Coronary artery (tissue), 2 donors: ENCODE measurements at regions not wholly inside any gene's neighbourhood (a gene's known extent, or its start where the extent isn't known, plus 50 kb on each side); places are given as distances from the start of the nearest gene placed in this dataset.

Experiments used
- DNase-seq: peaks from one replicate; pipeline ENCODE4 v3.0.0-alpha.2; 2017; ENCODE audit warnings: low spot score
- H3K27ac ChIP-seq, 2 donors: fragments of 200-600 bp; sonication (generic); one replicate each; pipeline ENCODE4 v1.5.1; 2016 to 2019
- H3K4me3 ChIP-seq: fragments of 200-600 bp; sonication (generic); 2 replicates; pipeline ENCODE4 v1.5.1; 2016; ENCODE audit warnings: mild to moderate bottlenecking, moderate library complexity
- TF ChIP-seq, protein P1 (sequence below): fragments of 200-600 bp; sonication (generic); IDR thresholded peaks from one replicate; pipeline ENCODE4 v1.5.1; 2019; ENCODE audit warnings: antibody characterized with exemption

DNA sequence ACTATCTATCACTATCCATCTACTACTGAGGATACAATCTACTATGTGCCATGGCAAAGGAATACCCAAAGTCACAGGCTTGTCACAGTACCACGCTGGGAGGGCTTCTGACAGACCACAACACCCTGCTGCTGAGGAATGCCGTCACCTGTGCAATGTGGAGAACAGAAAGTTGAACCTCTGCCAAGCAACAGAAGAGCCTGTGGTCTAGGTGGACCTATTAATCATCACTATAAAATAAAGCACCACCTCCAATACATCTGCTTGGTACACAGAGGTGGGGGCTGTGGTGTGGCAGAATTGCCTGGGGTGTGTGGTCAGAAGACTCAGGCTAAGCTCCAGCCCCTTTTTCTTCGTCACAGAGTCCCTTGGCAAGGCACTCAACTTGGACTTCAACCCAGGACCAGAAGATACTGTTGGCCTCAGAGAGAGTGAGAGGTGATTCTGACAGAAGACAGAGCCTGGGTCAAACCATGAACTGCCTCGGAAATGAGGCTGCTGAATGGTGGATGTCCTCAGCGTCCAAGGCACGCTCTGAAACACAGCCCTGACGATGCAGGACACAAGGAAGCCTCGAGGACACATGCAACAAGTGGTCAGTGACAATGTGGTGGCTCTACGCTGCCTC, 189.4 kb upstream of the CHRNA7 start:
- TF ChIP-seq, protein P1, sequence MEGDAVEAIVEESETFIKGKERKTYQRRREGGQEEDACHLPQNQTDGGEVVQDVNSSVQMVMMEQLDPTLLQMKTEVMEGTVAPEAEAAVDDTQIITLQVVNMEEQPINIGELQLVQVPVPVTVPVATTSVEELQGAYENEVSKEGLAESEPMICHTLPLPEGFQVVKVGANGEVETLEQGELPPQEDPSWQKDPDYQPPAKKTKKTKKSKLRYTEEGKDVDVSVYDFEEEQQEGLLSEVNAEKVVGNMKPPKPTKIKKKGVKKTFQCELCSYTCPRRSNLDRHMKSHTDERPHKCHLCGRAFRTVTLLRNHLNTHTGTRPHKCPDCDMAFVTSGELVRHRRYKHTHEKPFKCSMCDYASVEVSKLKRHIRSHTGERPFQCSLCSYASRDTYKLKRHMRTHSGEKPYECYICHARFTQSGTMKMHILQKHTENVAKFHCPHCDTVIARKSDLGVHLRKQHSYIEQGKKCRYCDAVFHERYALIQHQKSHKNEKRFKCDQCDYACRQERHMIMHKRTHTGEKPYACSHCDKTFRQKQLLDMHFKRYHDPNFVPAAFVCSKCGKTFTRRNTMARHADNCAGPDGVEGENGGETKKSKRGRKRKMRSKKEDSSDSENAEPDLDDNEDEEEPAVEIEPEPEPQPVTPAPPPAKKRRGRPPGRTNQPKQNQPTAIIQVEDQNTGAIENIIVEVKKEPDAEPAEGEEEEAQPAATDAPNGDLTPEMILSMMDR: no peak
- DNase-seq: no peak
- Histone ChIP-seq H3K27ac (no peak overlapping the region), H3K4me3 (no peak overlapping the region)

DNA sequence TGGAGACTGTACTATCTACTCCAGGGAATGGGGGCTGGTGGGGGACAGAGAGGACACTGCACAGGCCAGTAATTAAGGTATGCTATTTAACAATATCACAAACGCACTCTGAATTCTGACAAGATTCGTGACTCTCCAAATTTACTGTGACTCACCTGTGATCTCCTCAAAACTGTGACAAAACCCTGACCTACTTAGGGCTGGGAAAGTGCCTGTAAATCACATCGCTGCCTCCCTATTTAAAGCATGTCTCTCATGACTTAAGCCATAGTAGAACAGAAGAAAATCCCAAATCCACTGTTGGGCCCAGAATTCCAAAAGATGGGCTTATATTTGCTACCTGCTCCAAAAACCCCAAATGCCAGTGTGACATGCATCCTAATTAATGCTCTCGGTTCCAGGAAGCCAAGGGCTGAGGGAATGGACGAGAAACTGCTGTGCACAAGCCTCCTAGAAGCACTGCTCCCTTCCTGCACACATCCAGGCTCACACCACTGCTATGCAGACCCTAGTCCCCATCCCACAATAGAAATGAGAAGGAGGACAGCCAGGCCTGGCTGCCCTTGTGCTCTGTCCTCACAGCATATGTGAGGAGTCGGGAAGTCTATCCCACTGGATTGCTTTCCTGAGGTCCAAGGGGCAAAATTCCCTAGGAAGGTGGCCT, 187.7 kb upstream of the CHRNA7 start:
- no peak overlapping the region for H3K27ac ChIP-seq
- DNase-seq: no peak
- no peak overlapping the region for H3K4me3 ChIP-seq
- TF ChIP-seq, protein P1: no peak

DNA sequence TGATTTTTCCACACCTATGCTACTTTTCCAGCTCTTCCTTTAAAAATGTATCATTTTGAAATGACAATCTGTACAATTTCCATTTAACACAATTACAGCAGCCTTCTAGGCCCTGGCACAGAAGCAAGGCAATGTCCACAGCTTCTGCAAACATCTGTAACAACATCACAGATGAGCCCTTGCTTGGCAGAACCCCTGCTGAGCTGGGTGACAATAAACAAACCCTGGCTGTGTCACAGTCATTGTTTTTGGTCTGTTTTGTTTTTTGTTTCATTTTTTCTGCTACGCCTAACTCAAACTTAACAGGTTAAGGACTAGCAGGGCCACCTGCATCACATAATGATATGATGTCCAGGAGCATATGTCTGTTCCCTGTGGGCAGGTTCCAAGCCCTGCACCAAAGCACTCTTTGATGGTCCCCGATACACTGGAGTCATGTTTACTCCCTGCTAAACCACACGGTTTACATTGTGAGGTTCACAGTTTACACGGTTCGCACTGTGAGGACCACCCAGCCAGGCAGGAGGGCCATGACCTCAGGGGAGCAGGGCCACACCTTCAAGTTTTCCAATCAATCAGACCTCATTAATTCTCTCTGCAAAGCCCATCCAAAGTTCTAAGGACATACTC, 186.8 kb upstream of the CHRNA7 start:
- no peak overlapping the region for H3K27ac ChIP-seq
- DNase-seq: no peak
- H3K4me3 ChIP-seq: no peak overlapping the region
- TF ChIP-seq, protein P1: no peak

- no peak for DNase-seq
- H3K27ac ChIP-seq: no peak overlapping the region
- H3K4me3 ChIP-seq: no peak overlapping the region
- TF ChIP-seq, protein P1: no peak
Measured at GRCh38 chr15:31845791-31846190, 184.5 kb upstream of the CHRNA7 start.

DNA sequence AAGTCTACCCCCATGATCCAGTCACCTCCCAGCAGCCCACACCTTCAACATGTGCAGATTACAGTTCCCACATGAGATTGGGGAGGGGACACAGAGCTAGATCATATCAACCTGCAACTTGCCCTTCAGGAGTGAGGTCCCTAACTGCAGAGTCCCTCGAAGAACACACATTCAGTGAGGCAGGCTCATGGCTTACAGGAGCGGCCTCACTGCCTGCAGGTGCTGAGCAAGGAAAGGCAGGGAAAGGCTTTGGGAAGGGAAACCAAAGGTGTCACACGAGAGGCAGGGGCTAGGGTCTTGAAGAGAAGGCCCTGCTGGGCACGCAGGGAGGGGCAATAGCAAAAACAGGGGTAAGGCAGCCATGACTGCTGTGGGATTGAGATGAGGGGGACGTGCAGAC, 182.4 kb upstream of the CHRNA7 start:
- no peak for DNase-seq
- Histone ChIP-seq H3K27ac (no peak overlapping the region), H3K4me3 (no peak overlapping the region)
- TF ChIP-seq, protein P1: no peak

DNA sequence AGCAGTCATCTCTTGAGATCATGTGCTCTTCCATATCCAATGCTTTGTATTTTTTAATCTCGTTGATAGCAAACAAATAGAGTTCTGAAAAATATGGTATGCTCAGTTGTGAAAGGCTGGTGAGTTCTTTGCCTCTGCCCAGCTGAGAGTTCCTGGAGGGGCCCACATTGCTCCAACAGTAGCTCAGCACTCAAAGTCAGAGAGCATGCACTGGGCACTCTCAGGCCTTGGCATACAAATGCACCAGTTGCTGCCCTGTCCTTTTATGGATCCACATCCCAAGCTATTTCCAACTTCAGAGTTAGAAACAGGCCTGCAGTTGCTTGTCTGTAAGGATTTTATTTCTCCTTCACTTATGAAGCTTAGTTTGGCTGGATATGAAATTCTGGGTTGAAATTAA, 181.7 kb upstream of the CHRNA7 start:
- no peak overlapping the region for H3K27ac ChIP-seq
- TF ChIP-seq, protein P1: no peak
- H3K4me3 ChIP-seq: no peak overlapping the region
- DNase-seq: no peak
